ENCODE measurements at regions not wholly inside any gene's neighbourhood (a gene's known extent, or its start where the extent isn't known, plus 50 kb on each side); places are given as distances from the start of the nearest gene placed in this dataset.

DNA sequence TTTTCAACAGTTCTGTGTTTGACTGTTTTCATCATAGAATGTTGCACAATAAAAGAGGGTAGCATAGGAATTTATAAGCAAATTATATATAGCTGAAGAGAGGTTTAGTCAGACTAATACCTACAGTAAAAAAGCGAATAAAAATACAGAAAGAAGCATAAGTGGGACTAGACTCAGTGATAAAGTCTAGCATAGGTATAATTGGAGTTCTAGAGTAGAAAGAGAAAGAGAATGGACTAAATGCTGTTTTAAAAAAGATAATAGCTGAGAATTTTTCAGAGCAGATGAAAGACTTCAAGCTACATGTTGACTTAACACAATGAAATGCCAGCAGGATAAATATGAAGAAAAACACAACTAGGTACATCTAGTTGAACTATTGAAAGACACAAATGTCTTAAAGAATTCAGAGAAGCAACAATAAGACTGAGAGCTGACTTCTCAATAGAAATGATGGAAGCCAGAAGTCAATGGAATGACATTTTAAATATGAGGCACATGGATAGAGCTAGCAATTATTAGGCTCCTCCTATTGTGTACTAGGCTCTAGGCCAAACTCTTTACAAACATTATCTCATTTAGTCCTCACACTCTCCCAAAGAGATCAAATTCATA lies 573.9 kb downstream of the ZNF608 start:
- TF ChIP-seq EZH2 (IDR thresholded peaks at IDR 0.05; ENCODE audit: borderline replicate concordance, low read depth, low read length, poor library complexity, severe bottlenecking): no peak
- TF ChIP-seq CTCF (conservative IDR thresholded peaks at IDR 0.05; ENCODE audit: low read depth, low read length): no peak
